CD4-positive, alpha-beta T cell treated with Interleukin-1 beta for 1 hour (primary cell): ENCODE measurements at regions not wholly inside any gene's neighbourhood (a gene's known extent, or its start where the extent isn't known, plus 50 kb on each side); places are given as distances from the start of the nearest gene placed in this dataset.
"Not testable (repeated sequence)": the region's sequence is repeated elsewhere in the genome, so short reads cannot be mapped to it uniquely, and the experiment has no call there.

Experiments used
- DNase-seq, 2 donors: peaks; one replicate each; pipeline ENCODE4 v3.0.0-alpha.2; 2020 to 2022

- DNase-seq, result not testable (repeated sequence)
Observed at GRCh38 chr15:20285696-20286300, 255.8 kb downstream of the GOLGA6L6 start.

GRCh38 chr15:20284891-20285535, 256.6 kb downstream of the GOLGA6L6 start:
- DNase-seq, result not testable (repeated sequence)

- not testable (repeated sequence) for DNase-seq
Observed at GRCh38 chr15:20283651-20284050, 257.9 kb downstream of the GOLGA6L6 start.

- DNase-seq, result not testable (repeated sequence)
Observed at GRCh38 chr15:20282491-20282943, 259.1 kb downstream of the GOLGA6L6 start.

GRCh38 chr15:20281567-20282275, 259.9 kb downstream of the GOLGA6L6 start:
- not testable (repeated sequence) for DNase-seq

GRCh38 chr15:20280933-20281463, 260.6 kb downstream of the GOLGA6L6 start:
- DNase-seq, result no peak

- not testable (repeated sequence) for DNase-seq
Observed at GRCh38 chr15:20280141-20280932, 261.3 kb downstream of the GOLGA6L6 start.

GRCh38 chr15:20279056-20279455, 262.5 kb downstream of the GOLGA6L6 start:
- not testable (repeated sequence) for DNase-seq

GRCh38 chr15:20278376-20278775, 263.2 kb downstream of the GOLGA6L6 start:
- not testable (repeated sequence) for DNase-seq

- not testable (repeated sequence) for DNase-seq
Observed at GRCh38 chr15:20277451-20277850, 264.1 kb downstream of the GOLGA6L6 start.

GRCh38 chr15:20276312-20277114, 265.1 kb downstream of the GOLGA6L6 start:
- not testable (repeated sequence) for DNase-seq

- DNase-seq, result not testable (repeated sequence)
Observed at GRCh38 chr15:20275373-20275967, 266.1 kb downstream of the GOLGA6L6 start.

GRCh38 chr15:20272422-20273184, 269.0 kb downstream of the GOLGA6L6 start:
- DNase-seq, result no peak

- DNase-seq, result no peak
Observed at GRCh38 chr15:20271647-20272046, 270.0 kb downstream of the GOLGA6L6 start.

- DNase-seq, result not testable (repeated sequence)
Observed at GRCh38 chr15:20269956-20270355, 271.6 kb downstream of the GOLGA6L6 start.

GRCh38 chr15:20267996-20268395, 273.6 kb downstream of the GOLGA6L6 start:
- DNase-seq, result not testable (repeated sequence)

- DNase-seq, result not testable (repeated sequence)
Observed at GRCh38 chr15:20267051-20267730, 274.4 kb downstream of the GOLGA6L6 start.

GRCh38 chr15:20265710-20266109, 275.9 kb downstream of the GOLGA6L6 start:
- not testable (repeated sequence) for DNase-seq
